Lower leg skin (tissue), 3 donors: ENCODE measurements at regions not wholly inside any gene's neighbourhood (a gene's known extent, or its start where the extent isn't known, plus 50 kb on each side); places are given as distances from the start of the nearest gene placed in this dataset.

ENCODE experiments used
- POLR2A ChIP-seq, 2 donors: fragments of 450-650 bp; IDR thresholded peaks; one replicate each; pipeline ENCODE4 v1.6.1; 2016 to 2017; ENCODE audit warnings: antibody characterized with exemption in 2 of 2, mild to moderate bottlenecking in 1 of 2, moderate library complexity in 1 of 2
- TF ChIP-seq, protein P1 (sequence below), 3 donors: fragments of 450-650 bp; IDR thresholded peaks; one replicate each; pipeline ENCODE4 v1.5.1; 2016; ENCODE audit warnings: antibody characterized with exemption in 3 of 3, mild to moderate bottlenecking in 3 of 3, moderate library complexity in 2 of 3

DNA sequence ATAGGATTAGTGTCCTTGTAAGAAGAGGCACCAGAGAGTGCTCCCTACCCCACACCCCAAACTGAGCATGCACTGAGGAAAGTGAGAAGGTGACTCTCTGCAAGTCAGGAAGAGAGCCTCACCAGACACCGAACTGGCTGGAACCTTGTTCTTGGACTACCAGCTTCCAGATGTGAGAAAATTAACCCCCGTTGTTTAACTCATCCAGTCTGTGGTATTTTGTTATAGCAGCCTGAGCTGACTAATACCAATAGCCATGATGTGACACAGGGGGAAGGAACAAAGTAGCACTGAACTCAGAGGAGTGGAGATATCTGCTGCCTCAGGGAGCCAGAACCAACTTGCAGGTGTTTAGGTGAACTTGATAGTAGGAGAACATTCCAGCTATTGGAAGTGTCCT is 415.2 kb upstream of the ZMIZ1 start:
- TF ChIP-seq, protein P1, sequence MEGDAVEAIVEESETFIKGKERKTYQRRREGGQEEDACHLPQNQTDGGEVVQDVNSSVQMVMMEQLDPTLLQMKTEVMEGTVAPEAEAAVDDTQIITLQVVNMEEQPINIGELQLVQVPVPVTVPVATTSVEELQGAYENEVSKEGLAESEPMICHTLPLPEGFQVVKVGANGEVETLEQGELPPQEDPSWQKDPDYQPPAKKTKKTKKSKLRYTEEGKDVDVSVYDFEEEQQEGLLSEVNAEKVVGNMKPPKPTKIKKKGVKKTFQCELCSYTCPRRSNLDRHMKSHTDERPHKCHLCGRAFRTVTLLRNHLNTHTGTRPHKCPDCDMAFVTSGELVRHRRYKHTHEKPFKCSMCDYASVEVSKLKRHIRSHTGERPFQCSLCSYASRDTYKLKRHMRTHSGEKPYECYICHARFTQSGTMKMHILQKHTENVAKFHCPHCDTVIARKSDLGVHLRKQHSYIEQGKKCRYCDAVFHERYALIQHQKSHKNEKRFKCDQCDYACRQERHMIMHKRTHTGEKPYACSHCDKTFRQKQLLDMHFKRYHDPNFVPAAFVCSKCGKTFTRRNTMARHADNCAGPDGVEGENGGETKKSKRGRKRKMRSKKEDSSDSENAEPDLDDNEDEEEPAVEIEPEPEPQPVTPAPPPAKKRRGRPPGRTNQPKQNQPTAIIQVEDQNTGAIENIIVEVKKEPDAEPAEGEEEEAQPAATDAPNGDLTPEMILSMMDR (IDR thresholded peaks at IDR 0.05): no peak
- no peak for TF ChIP-seq POLR2A (IDR thresholded peaks at IDR 0.05)
